Type B pancreatic cell (in vitro differentiated cells): ENCODE measurements at regions not wholly inside any gene's neighbourhood (a gene's known extent, or its start where the extent isn't known, plus 50 kb on each side); places are given as distances from the start of the nearest gene placed in this dataset.

ENCODE experiments used
- DNase-seq: peaks from one replicate; pipeline ENCODE4 v3.0.0; 2021; ENCODE audit warnings: mixed read lengths; ENCODE audit not compliant: unreplicated experiment; ENCODE audit errors: extremely low spot score
- H3K27ac Mint-ChIP-seq: 2 replicates; pipeline ENCODE4 v1.8.0; 2021; ENCODE audit warnings: mild to moderate bottlenecking, mixed read lengths
- H3K27me3 Mint-ChIP-seq: 2 replicates; pipeline ENCODE4 v1.8.0; 2021; ENCODE audit warnings: mixed read lengths
- H3K36me3 Mint-ChIP-seq: 2 replicates; pipeline ENCODE4 v1.8.0; 2021; ENCODE audit warnings: mixed read lengths
- H3K4me1 Mint-ChIP-seq: one replicate; pipeline ENCODE4 v1.8.0; 2021; ENCODE audit warnings: mixed read lengths; ENCODE audit not compliant: unreplicated experiment
- H3K4me3 Mint-ChIP-seq: 2 replicates; pipeline ENCODE4 v1.8.0; 2021; ENCODE audit warnings: mild to moderate bottlenecking, mixed read lengths
- H3K9me3 Mint-ChIP-seq: 2 replicates; pipeline ENCODE4 v1.8.0; 2021; ENCODE audit warnings: mixed read lengths
- TF ChIP-seq, protein P1 (sequence below): fragments of 200-600 bp; sonication (generic); conservative IDR thresholded peaks from 2 replicates; pipeline ENCODE4 v1.5.0; 2021; ENCODE audit warnings: antibody characterized with exemption, mild to moderate bottlenecking

DNA sequence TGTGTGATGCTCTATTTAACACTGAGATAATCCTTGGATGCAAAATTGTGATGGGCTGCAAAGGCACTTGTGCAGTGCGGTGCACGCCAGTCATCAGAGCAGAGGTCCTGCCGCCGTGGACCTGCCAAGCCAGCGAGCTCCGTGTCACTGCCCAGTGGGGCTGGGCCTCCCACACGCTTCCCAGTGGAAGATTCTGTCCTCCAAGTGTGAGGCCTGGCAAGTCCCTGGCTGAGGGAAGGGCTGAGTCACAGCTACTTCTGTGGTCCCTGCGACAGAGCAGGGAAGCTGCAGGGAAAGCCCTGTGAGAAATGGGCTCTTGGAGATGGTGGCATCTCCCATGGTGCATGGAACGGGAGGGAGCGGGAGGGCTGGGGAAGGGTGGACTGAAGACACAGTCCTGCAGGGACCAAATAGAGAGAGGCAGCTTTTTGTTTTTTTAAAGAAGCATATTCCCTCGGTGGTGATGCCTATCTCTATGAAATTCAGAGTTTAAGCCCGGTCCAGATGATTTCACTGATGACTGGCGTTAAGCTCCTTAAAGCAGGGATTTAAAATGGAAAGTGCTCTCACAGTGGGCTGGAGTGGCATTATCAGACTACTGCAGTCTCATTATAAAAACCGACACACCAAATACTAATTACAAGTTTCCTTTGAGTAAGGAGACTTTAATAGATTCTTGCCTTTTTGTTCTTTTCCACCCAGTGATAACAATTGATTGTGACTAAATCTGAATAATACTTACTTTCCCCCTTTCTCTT lies 413.7 kb downstream of the QKI start:
- H3K4me1 Mint-ChIP-seq: peaks cover 5% of the 10 kb centered on the region
- no peaks in the 10 kb centered on the region for H3K36me3 Mint-ChIP-seq
- H3K9me3 Mint-ChIP-seq: peaks cover 4% of the 10 kb centered on the region

DNA sequence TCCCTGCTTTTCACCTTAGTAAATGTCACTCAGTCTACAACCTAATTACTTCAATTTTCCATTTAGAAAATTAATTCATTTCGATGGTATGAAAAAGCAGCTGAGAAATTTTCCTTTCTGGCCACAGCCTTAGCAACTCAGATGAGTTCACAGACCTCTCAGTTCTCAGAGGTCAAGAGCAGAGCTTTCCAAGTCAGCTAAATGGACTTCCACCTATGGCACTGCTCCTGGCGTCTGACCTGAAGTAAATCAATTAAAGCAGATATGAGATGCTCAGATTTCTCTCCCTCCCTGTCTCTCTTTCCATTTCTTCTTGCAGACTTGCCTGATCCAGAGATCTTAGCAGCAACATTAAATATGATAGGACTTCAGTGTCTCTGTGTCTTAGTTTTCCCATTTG lies 412.6 kb downstream of the QKI start:
- TF ChIP-seq, protein P1, sequence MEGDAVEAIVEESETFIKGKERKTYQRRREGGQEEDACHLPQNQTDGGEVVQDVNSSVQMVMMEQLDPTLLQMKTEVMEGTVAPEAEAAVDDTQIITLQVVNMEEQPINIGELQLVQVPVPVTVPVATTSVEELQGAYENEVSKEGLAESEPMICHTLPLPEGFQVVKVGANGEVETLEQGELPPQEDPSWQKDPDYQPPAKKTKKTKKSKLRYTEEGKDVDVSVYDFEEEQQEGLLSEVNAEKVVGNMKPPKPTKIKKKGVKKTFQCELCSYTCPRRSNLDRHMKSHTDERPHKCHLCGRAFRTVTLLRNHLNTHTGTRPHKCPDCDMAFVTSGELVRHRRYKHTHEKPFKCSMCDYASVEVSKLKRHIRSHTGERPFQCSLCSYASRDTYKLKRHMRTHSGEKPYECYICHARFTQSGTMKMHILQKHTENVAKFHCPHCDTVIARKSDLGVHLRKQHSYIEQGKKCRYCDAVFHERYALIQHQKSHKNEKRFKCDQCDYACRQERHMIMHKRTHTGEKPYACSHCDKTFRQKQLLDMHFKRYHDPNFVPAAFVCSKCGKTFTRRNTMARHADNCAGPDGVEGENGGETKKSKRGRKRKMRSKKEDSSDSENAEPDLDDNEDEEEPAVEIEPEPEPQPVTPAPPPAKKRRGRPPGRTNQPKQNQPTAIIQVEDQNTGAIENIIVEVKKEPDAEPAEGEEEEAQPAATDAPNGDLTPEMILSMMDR: no peak
- DNase-seq: no peak
- Mint-ChIP-seq H3K9me3 (peaks cover 4% of the 10 kb centered on the region), H3K27ac (no peak overlapping the region), H3K4me1 (peaks cover 5% of the 10 kb centered on the region), H3K36me3 (no peaks in the 10 kb centered on the region), H3K4me3 (no peak overlapping the region), H3K27me3 (peaks cover 17% of the 10 kb centered on the region)

More for the DNA sequence above, 413.7 kb downstream of the QKI start:
- no peak for DNase-seq
- TF ChIP-seq, protein P1: no peak
- Mint-ChIP-seq H3K4me3 (no peak overlapping the region), H3K27me3 (peaks cover 17% of the 10 kb centered on the region), H3K27ac (no peak overlapping the region)

DNA sequence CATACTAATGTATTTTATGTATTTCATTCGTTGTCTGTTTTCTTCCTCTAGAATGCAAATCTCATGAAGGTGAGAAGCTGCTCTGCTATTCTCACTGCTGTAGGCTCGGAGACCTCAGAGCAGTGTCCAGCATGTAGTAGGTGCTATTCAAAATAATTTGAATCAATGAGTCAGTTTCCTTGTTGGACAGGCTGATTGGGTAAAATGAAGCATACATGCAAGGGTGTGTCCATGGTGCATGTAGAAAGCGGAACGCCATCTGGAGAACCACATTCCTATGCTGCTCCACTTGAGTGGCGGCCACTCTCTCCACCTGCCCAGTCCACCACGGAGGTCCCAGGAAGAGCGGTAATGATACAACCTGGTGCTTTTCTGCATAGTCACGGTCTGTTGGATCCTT lies 412.1 kb downstream of the QKI start:
- Mint-ChIP-seq H3K4me3 (no peak overlapping the region), H3K36me3 (no peaks in the 10 kb centered on the region), H3K9me3 (peaks cover 4% of the 10 kb centered on the region), H3K4me1 (peaks cover 7% of the 10 kb centered on the region), H3K27ac (no peak overlapping the region), H3K27me3 (peaks cover 19% of the 10 kb centered on the region)
- DNase-seq: no peak
- TF ChIP-seq, protein P1: no peak

DNA sequence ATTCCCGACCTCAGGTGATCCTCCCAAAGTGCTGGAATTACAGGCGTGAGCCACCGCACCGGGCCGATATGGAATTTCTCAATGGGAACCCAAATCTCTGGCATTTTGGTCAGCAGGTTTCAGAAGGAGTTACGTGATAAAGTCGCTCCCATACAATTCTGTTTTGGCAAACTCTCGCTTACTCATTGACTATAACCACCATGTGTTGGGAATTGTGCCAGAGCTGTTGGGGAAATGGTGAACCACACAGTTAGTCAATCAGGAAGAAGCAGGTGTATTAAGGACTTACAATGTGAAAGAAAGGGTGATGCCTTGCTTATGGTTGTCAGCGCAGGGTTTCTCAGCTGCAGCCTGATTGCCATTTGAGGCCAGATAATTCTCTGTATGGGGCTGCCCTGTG lies 410.5 kb downstream of the QKI start:
- no peaks in the 10 kb centered on the region for H3K36me3 Mint-ChIP-seq
- H3K27ac Mint-ChIP-seq: no peak overlapping the region
- peaks cover 12% of the 10 kb centered on the region for H3K4me1 Mint-ChIP-seq
- H3K9me3 Mint-ChIP-seq: peaks cover 8% of the 10 kb centered on the region
- peaks cover 25% of the 10 kb centered on the region for H3K27me3 Mint-ChIP-seq
- TF ChIP-seq, protein P1: no peak
- no peak overlapping the region for H3K4me3 Mint-ChIP-seq
- DNase-seq: no peak

DNA sequence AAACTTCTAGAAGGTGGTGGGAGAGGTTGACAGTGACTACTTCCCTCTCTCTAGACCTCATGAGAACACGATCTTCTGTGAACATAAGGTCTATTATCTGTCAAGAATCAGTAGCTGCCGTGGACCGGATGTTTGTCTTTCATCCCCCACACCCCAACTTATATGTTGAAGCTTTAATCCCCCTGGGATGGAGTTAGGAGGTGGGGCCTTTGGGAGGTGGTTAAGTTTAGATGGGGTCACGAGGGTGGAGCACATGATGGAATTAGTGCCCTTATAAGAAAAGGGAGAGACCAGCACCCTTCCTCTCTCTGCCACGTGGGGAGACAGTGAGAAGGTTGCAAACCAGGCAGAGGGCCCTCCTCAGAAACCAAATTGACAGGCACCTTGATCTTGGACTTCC lies 409.1 kb downstream of the QKI start:
- no peak for DNase-seq
- TF ChIP-seq, protein P1: no peak
- peaks cover 23% of the 10 kb centered on the region for H3K27me3 Mint-ChIP-seq
- no peak overlapping the region for H3K27ac Mint-ChIP-seq
- peaks cover 8% of the 10 kb centered on the region for H3K4me1 Mint-ChIP-seq
- H3K9me3 Mint-ChIP-seq: peaks cover 8% of the 10 kb centered on the region
- no peaks in the 10 kb centered on the region for H3K36me3 Mint-ChIP-seq
- H3K4me3 Mint-ChIP-seq: no peak overlapping the region
